B cell (primary cell): ENCODE measurements at regions not wholly inside any gene's neighbourhood (a gene's known extent, or its start where the extent isn't known, plus 50 kb on each side); places are given as distances from the start of the nearest gene placed in this dataset.

Experiments
- ATAC-seq: fragments of 200-7000 bp; cut with Tn5 transposase; one replicate; pipeline ENCODE4 v1.10.0; 2021; ENCODE audit warnings: low read depth, mild to moderate bottlenecking, moderate number of reproducible peaks, moderate library complexity
- CTCF ChIA-PET: fragments of 350-600 bp; sonication (Branson Sonifier 250); formaldehyde crosslinking; loops from one replicate; lab custom pipeline; 2021; ENCODE audit warnings: antibody characterized with exemption, inconsistent platforms; lab: Charles Lee
- POLR2A ChIA-PET: fragments of 350-600 bp; sonication (Branson Sonifier 250); formaldehyde crosslinking; loops from one replicate; lab custom pipeline; 2021; ENCODE audit warnings: antibody characterized with exemption; lab: Charles Lee
- DNase-seq: peaks from one replicate; pipeline ENCODE4 v3.0.0; 2013
- H2AFZ ChIP-seq: 2 replicates; pipeline ENCODE4 v1.6.1; 2012; ENCODE audit warnings: mild to moderate bottlenecking, low read depth, low read length; ENCODE audit not compliant: insufficient read depth, poor library complexity, severe bottlenecking
- H3K27ac ChIP-seq, 2 donors: 1 replicate in 1 of 2; 2 replicates in 1 of 2; pipeline ENCODE4 v1.5.1; 2012 to 2013; ENCODE audit warnings: low read length in 2 of 2, mild to moderate bottlenecking in 2 of 2, moderate library complexity in 1 of 2
- H3K27me3 ChIP-seq, 4 experiments: fragments of 200-600 bp in 1 of 4; sonication (generic) in 1 of 4; replicated peaks in 1 of 4; 1 replicate in 2 of 4; 2 replicates in 2 of 4; pipeline versions ENCODE4 v1.6.1 to v1.7.0; 2013 to 2016; ENCODE audit warnings: low read length in 3 of 4, mild to moderate bottlenecking in 2 of 4, mixed read lengths in 1 of 4, moderate library complexity in 1 of 4; ENCODE audit not compliant: insufficient read depth in 4 of 4, control insufficient read depth in 3 of 4; ENCODE audit errors: control extremely low read depth in 1 of 4
- H3K36me3 ChIP-seq, 2 experiments: replicated peaks in 1 of 2; 1 replicate in 1 of 2; 2 replicates in 1 of 2; pipeline versions ENCODE4 v1.6.1 to v1.7.1; 2013; ENCODE audit warnings: low read length in 1 of 2; ENCODE audit not compliant: insufficient read depth in 2 of 2, control insufficient read depth in 1 of 2; ENCODE audit errors: control extremely low read depth in 1 of 2, extremely low read depth in 1 of 2
- H3K4me1 ChIP-seq, 2 donors: fragments of 200-600 bp in 1 of 2; sonication (generic) in 1 of 2; 1 replicate in 1 of 2; 2 replicates in 1 of 2; pipeline versions ENCODE4 v1.5.1 to v1.6.1; 2013 to 2017; ENCODE audit warnings: low read length in 2 of 2; ENCODE audit not compliant: control insufficient read depth in 2 of 2, insufficient read depth in 2 of 2
- H3K4me2 ChIP-seq: replicated peaks from 2 replicates; pipeline ENCODE3; 2012; ENCODE audit warnings: mild to moderate bottlenecking, low read depth, low read length; ENCODE audit not compliant: poor library complexity, severe bottlenecking
- H3K4me3 ChIP-seq, 5 experiments: fragments of 200-600 bp in 1 of 5; sonication (generic) in 1 of 5; 1 replicate in 3 of 5; 2 replicates in 2 of 5; pipeline versions ENCODE4 v1.5.1 to v1.7.0; 2011 to 2016; ENCODE audit warnings: low read length in 4 of 5, mild to moderate bottlenecking in 4 of 5, low read depth in 2 of 5, control low read depth in 1 of 5, moderate library complexity in 1 of 5; ENCODE audit not compliant: insufficient read depth in 1 of 5; ENCODE audit errors: control extremely low read depth in 1 of 5, extremely low read depth in 1 of 5
- H3K79me2 ChIP-seq: fragments of 200-600 bp; sonication (generic); one replicate; pipeline ENCODE4 v1.6.0; 2016; ENCODE audit warnings: low read length; ENCODE audit not compliant: control insufficient read depth, insufficient read depth
- H3K9ac ChIP-seq: fragments of 200-600 bp; sonication (generic); 2 replicates; pipeline ENCODE4 v1.6.1; 2017; ENCODE audit warnings: mild to moderate bottlenecking, low read length, moderate library complexity
- H3K9me3 ChIP-seq, 3 donors: one replicate each; pipeline versions ENCODE4 v1.6.1 to v1.7.1; 2013; ENCODE audit warnings: low read length in 2 of 3; ENCODE audit not compliant: control insufficient read depth in 2 of 3, insufficient read depth in 1 of 3; ENCODE audit errors: control extremely low read depth in 1 of 3
- H4K20me1 ChIP-seq: 2 replicates; pipeline ENCODE4 v1.6.0; 2012; ENCODE audit warnings: mild to moderate bottlenecking, low read length; ENCODE audit not compliant: insufficient read depth, control insufficient read depth, poor library complexity, severe bottlenecking
- H3K27ac Mint-ChIP-seq: one replicate; pipeline ENCODE4 v1.8.0; 2021; ENCODE audit warnings: mixed read lengths
- H3K27me3 Mint-ChIP-seq: one replicate; pipeline ENCODE4 v1.8.0; 2021; ENCODE audit warnings: mixed read lengths
- H3K4me1 Mint-ChIP-seq: one replicate; pipeline ENCODE4 v1.8.0; 2021; ENCODE audit warnings: mixed read lengths
- H3K4me3 Mint-ChIP-seq: one replicate; pipeline ENCODE4 v1.8.0; 2021; ENCODE audit warnings: mixed read lengths
- H3K9me3 Mint-ChIP-seq: one replicate; pipeline ENCODE4 v1.8.0; 2022; ENCODE audit warnings: mixed read lengths; ENCODE audit not compliant: insufficient read depth
- CTCF ChIP-seq: fragments of 200-600 bp; IDR thresholded peaks from one replicate; pipeline ENCODE4 v1.8.0; 2022; ENCODE audit warnings: antibody characterized with exemption, mild to moderate bottlenecking
- EZH2 ChIP-seq: IDR thresholded peaks from 2 replicates; pipeline ENCODE4 v1.6.1; 2012; ENCODE audit warnings: borderline replicate concordance, low read depth, mild to moderate bottlenecking, moderate library complexity, low read length; ENCODE audit not compliant: insufficient read depth, poor library complexity, severe bottlenecking
- WGBS: methylation state at CpG from one replicate; pipeline ENCODE4 v1.1.5; 2013; ENCODE audit warnings: missing lambda C conversion rate; ENCODE audit not compliant: insufficient coverage; 5-methylcytosine and 5-hydroxymethylcytosine counted together
- intact Hi-C: fragments of 100-400 bp; cut with micrococcal nuclease; formaldehyde crosslinking; loops from one replicate; pipeline ENCODE4 v1.10.0; 2022

GRCh38 chr20:11356061-11356460 is 561.6 kb upstream of the BTBD3 start:
- peaks cover 5% of the 10 kb centered on the region for H3K9me3 Mint-ChIP-seq
- H3K4me2 ChIP-seq, result no peak overlapping the region
- ChIA-PET CTCF (no interaction called here), POLR2A (no interaction called here)
- TF ChIP-seq EZH2, result no peak
- no peak for TF ChIP-seq CTCF
- no peaks in the 10 kb centered on the region for H3K36me3 ChIP-seq
- intact Hi-C loops, result no loop called here
- no peaks in the 10 kb centered on the region for H3K27me3 Mint-ChIP-seq
- ATAC-seq (no peak), DNase-seq (no peak)
- H3K9ac ChIP-seq, result no peak overlapping the region
- no peaks in the 10 kb centered on the region for H3K4me1 Mint-ChIP-seq
- H3K79me2 ChIP-seq, result no peaks in the 10 kb centered on the region
- peaks cover 0 to 1% (median 0%) of the 10 kb centered on the region in 3 donors for H3K9me3 ChIP-seq
- H2AFZ ChIP-seq, result no peak overlapping the region
- no peaks in the 10 kb centered on the region for H4K20me1 ChIP-seq
- H3K27me3 ChIP-seq, result no peaks in the 10 kb centered on the region
- no peak overlapping the region for H3K4me3 Mint-ChIP-seq
- no peak overlapping the region for H3K4me3 ChIP-seq
- H3K27ac Mint-ChIP-seq, result no peak overlapping the region
- no peak overlapping the region for H3K27ac ChIP-seq
- 75% methylated on average over 2 of the region's 3 CpGs for WGBS
- H3K4me1 ChIP-seq, result no peaks in the 10 kb centered on the region

- Histone ChIP-seq H3K27ac (no peak overlapping the region), H3K27me3 (no peaks in the 10 kb centered on the region), H3K4me1 (no peaks in the 10 kb centered on the region), H3K4me2 (no peak overlapping the region), H3K4me3 (no peak overlapping the region), H3K9me3 (no peaks in the 10 kb centered on the region), H3K79me2 (no peaks in the 10 kb centered on the region), H2AFZ (no peak overlapping the region), H4K20me1 (no peaks in the 10 kb centered on the region), H3K36me3 (no peaks in the 10 kb centered on the region), H3K9ac (no peak overlapping the region)
- 100% methylated on average over 1 of the region's 3 CpGs for WGBS
- Mint-ChIP-seq H3K4me1 (no peaks in the 10 kb centered on the region), H3K27ac (no peak overlapping the region), H3K27me3 (no peaks in the 10 kb centered on the region), H3K4me3 (no peak overlapping the region), H3K9me3 (peaks cover 9% of the 10 kb centered on the region)
- intact Hi-C loops, result no loop called here
- no peak for TF ChIP-seq EZH2
- no peak for DNase-seq
- ChIA-PET CTCF (no interaction called here), POLR2A (no interaction called here)
- ATAC-seq, result no peak
Observed at GRCh38 chr20:11362450-11362849, 555.2 kb upstream of the BTBD3 start.
